NCI-H187 treated with DMSO at 0.1 percent for 48 hours (cell line): ENCODE measurements at regions not wholly inside any gene's neighbourhood (a gene's known extent, or its start where the extent isn't known, plus 50 kb on each side); places are given as distances from the start of the nearest gene placed in this dataset.
"Not testable (repeated sequence)": the region's sequence is repeated elsewhere in the genome, so short reads cannot be mapped to it uniquely, and the experiment has no call there.

Source experiments
- DNase-seq: peaks from one replicate; lab custom pipeline; 2025; lab: John Stamatoyannopoulos, UW

- no peak for DNase-seq
Measured at GRCh38 chr2:194672994-194673393, 984.0 kb upstream of the SLC39A10 start.

- no peak for DNase-seq
Measured at GRCh38 chr2:194661431-194661830, 995.6 kb upstream of the SLC39A10 start.

- DNase-seq, result not testable (repeated sequence)
Measured at GRCh38 chr2:194639057-194639456, 1018.0 kb upstream of the SLC39A10 start.

- no peak for DNase-seq
Measured at GRCh38 chr2:194621945-194622344, 1035.1 kb upstream of the SLC39A10 start.

GRCh38 chr2:194619366-194619765, 1037.7 kb upstream of the SLC39A10 start:
- DNase-seq, result no peak

- DNase-seq, result no peak
Measured at GRCh38 chr2:194618432-194618831, 1038.6 kb upstream of the SLC39A10 start.

GRCh38 chr2:194616334-194616733, 1040.7 kb upstream of the SLC39A10 start:
- no peak for DNase-seq

GRCh38 chr2:194610297-194610696, 1046.7 kb upstream of the SLC39A10 start:
- no peak for DNase-seq

GRCh38 chr2:194603429-194603828, 1053.6 kb upstream of the SLC39A10 start:
- DNase-seq, result no peak

GRCh38 chr2:194602750-194603149, 1054.3 kb upstream of the SLC39A10 start:
- no peak for DNase-seq

- DNase-seq, result no peak
Measured at GRCh38 chr2:194591192-194591591, 1065.8 kb upstream of the SLC39A10 start.

GRCh38 chr2:194587739-194588270, 1069.2 kb upstream of the SLC39A10 start:
- DNase-seq, result no peak

- no peak for DNase-seq
Measured at GRCh38 chr2:194567661-194568017, 1089.4 kb upstream of the SLC39A10 start.

- DNase-seq, result no peak
Measured at GRCh38 chr2:194566907-194567660, 1089.9 kb upstream of the SLC39A10 start.

- DNase-seq, result no peak
Measured at GRCh38 chr2:194564422-194564821, 1092.6 kb upstream of the SLC39A10 start.

GRCh38 chr2:194562329-194562728, 1094.7 kb upstream of the SLC39A10 start:
- DNase-seq, result no peak

GRCh38 chr2:194559964-194560363, 1097.1 kb upstream of the SLC39A10 start:
- no peak for DNase-seq

- no peak for DNase-seq
Measured at GRCh38 chr2:194559523-194559922, 1097.5 kb upstream of the SLC39A10 start.

- no peak for DNase-seq
Measured at GRCh38 chr2:194557993-194558392, 1099.0 kb upstream of the SLC39A10 start.

GRCh38 chr2:194556629-194557028, 1100.4 kb upstream of the SLC39A10 start:
- DNase-seq, result no peak

- no peak for DNase-seq
Measured at GRCh38 chr2:194553980-194554379, 1103.0 kb upstream of the SLC39A10 start.

- DNase-seq, result no peak
Measured at GRCh38 chr2:194550702-194551101, 1106.3 kb upstream of the SLC39A10 start.

GRCh38 chr2:194549387-194549786, 1107.6 kb upstream of the SLC39A10 start:
- no peak for DNase-seq

- no peak for DNase-seq
Measured at GRCh38 chr2:194545978-194546377, 1111.0 kb upstream of the SLC39A10 start.
